Transverse colon (tissue), 3 donors: ENCODE measurements at regions not wholly inside any gene's neighbourhood (a gene's known extent, or its start where the extent isn't known, plus 50 kb on each side); places are given as distances from the start of the nearest gene placed in this dataset.

ENCODE experiments used
- POLR2A ChIP-seq: fragments of 450-650 bp; IDR thresholded peaks from one replicate; pipeline ENCODE4 v1.6.1; 2016; ENCODE audit warnings: antibody characterized with exemption, mild to moderate bottlenecking, moderate library complexity
- TF ChIP-seq, protein P1 (sequence below), 5 experiments: fragments of 200-600 bp in 3 of 5; fragments of 450-650 bp in 2 of 5; sonication (generic) in 3 of 5; IDR thresholded peaks; 1 replicate in 2 of 5; 2 replicates in 3 of 5; pipeline ENCODE4 v1.5.1; 2016 to 2017; ENCODE audit warnings: antibody characterized with exemption in 5 of 5, inconsistent platforms in 3 of 5, mild to moderate bottlenecking in 2 of 5, moderate library complexity in 1 of 5

DNA sequence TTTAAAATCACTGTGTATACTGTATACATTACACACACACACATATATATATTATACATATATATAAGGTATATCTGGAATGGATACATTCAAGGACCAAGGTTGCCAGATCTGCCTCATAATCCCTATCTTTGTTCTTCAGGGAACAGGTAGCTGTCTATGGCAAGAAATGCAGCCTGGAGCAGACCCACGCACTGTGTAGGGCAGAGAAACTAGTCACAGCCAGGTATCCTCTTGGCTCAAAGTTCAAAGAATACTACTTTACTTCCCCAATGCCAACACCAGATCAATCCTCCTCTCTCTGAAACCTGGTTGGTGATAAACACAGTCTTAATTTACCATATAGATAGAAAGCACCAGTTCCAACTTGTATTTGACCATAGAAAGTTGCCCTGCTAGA, 313.6 kb downstream of the PRELID2 start:
- TF ChIP-seq, protein P1, sequence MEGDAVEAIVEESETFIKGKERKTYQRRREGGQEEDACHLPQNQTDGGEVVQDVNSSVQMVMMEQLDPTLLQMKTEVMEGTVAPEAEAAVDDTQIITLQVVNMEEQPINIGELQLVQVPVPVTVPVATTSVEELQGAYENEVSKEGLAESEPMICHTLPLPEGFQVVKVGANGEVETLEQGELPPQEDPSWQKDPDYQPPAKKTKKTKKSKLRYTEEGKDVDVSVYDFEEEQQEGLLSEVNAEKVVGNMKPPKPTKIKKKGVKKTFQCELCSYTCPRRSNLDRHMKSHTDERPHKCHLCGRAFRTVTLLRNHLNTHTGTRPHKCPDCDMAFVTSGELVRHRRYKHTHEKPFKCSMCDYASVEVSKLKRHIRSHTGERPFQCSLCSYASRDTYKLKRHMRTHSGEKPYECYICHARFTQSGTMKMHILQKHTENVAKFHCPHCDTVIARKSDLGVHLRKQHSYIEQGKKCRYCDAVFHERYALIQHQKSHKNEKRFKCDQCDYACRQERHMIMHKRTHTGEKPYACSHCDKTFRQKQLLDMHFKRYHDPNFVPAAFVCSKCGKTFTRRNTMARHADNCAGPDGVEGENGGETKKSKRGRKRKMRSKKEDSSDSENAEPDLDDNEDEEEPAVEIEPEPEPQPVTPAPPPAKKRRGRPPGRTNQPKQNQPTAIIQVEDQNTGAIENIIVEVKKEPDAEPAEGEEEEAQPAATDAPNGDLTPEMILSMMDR (IDR thresholded peaks at IDR 0.05), result no peak
- TF ChIP-seq POLR2A, result no peak
